T-helper 2 cell treated with Interferon-gamma antibody and Interleukin-4, amounts not matched to agents 5 μg/mL and 100 μg/mL, for 36 hours (primary cell): ENCODE measurements at regions not wholly inside any gene's neighbourhood (a gene's known extent, or its start where the extent isn't known, plus 50 kb on each side); places are given as distances from the start of the nearest gene placed in this dataset.
"Not testable (repeated sequence)": the region's sequence is repeated elsewhere in the genome, so short reads cannot be mapped to it uniquely, and the experiment has no call there.

Source experiments
- DNase-seq: peaks from one replicate; pipeline ENCODE4 v3.0.0; 2021; ENCODE audit warnings: low spot score
- H3K27ac Mint-ChIP-seq: one replicate; pipeline ENCODE4 v1.8.0; 2021; ENCODE audit warnings: mild to moderate bottlenecking, mixed read lengths
- H3K27me3 Mint-ChIP-seq: one replicate; pipeline ENCODE4 v1.8.0; 2021; ENCODE audit warnings: low read depth, mixed read lengths
- H3K36me3 Mint-ChIP-seq: one replicate; pipeline ENCODE4 v1.8.0; 2021; ENCODE audit warnings: low read depth, mixed read lengths
- H3K4me1 Mint-ChIP-seq: one replicate; pipeline ENCODE4 v1.8.0; 2021; ENCODE audit warnings: low read depth, mixed read lengths
- H3K4me3 Mint-ChIP-seq: one replicate; pipeline ENCODE4 v1.8.0; 2022; ENCODE audit warnings: mild to moderate bottlenecking, moderate library complexity, mixed read lengths
- H3K9me3 Mint-ChIP-seq: one replicate; pipeline ENCODE4 v1.8.0; 2021; ENCODE audit warnings: mixed read lengths

GRCh38 chr1:166605137-166605536 is 234.1 kb upstream of the POGK start:
- no peak overlapping the region for H3K4me3 Mint-ChIP-seq
- H3K27ac Mint-ChIP-seq = no peak overlapping the region
- H3K9me3 Mint-ChIP-seq = no peaks in the 10 kb centered on the region
- no peaks in the 10 kb centered on the region for H3K36me3 Mint-ChIP-seq
- H3K4me1 Mint-ChIP-seq = no peaks in the 10 kb centered on the region
- no peak for DNase-seq
- no peaks in the 10 kb centered on the region for H3K27me3 Mint-ChIP-seq

- Mint-ChIP-seq H3K4me1 (no peaks in the 10 kb centered on the region), H3K27me3 (no peaks in the 10 kb centered on the region), H3K4me3 (no peak overlapping the region), H3K36me3 (no peaks in the 10 kb centered on the region), H3K9me3 (no peaks in the 10 kb centered on the region), H3K27ac (no peak overlapping the region)
- DNase-seq = no peak
Measured at GRCh38 chr1:166612886-166613285, 226.4 kb upstream of the POGK start.

GRCh38 chr1:166616206-166616605 is 223.1 kb upstream of the POGK start:
- no peaks in the 10 kb centered on the region for H3K4me1 Mint-ChIP-seq
- H3K27me3 Mint-ChIP-seq = peaks cover 3% of the 10 kb centered on the region
- no peak for DNase-seq
- H3K27ac Mint-ChIP-seq = no peak overlapping the region
- no peaks in the 10 kb centered on the region for H3K9me3 Mint-ChIP-seq
- H3K36me3 Mint-ChIP-seq = no peaks in the 10 kb centered on the region
- H3K4me3 Mint-ChIP-seq = no peak overlapping the region

GRCh38 chr1:166626711-166627110 is 212.6 kb upstream of the POGK start:
- H3K36me3 Mint-ChIP-seq = no peaks in the 10 kb centered on the region
- H3K27ac Mint-ChIP-seq = no peak overlapping the region
- no peak for DNase-seq
- H3K27me3 Mint-ChIP-seq = no peaks in the 10 kb centered on the region
- H3K4me3 Mint-ChIP-seq = no peak overlapping the region
- H3K9me3 Mint-ChIP-seq = no peaks in the 10 kb centered on the region
- H3K4me1 Mint-ChIP-seq = no peaks in the 10 kb centered on the region

GRCh38 chr1:166627558-166627957 is 211.7 kb upstream of the POGK start:
- Mint-ChIP-seq H3K4me3 (no peak overlapping the region), H3K9me3 (no peaks in the 10 kb centered on the region), H3K4me1 (no peaks in the 10 kb centered on the region), H3K27ac (no peak overlapping the region), H3K36me3 (no peaks in the 10 kb centered on the region), H3K27me3 (no peaks in the 10 kb centered on the region)
- no peak for DNase-seq

- no peaks in the 10 kb centered on the region for H3K9me3 Mint-ChIP-seq
- no peaks in the 10 kb centered on the region for H3K4me1 Mint-ChIP-seq
- no peaks in the 10 kb centered on the region for H3K36me3 Mint-ChIP-seq
- no peaks in the 10 kb centered on the region for H3K27me3 Mint-ChIP-seq
- no peak overlapping the region for H3K4me3 Mint-ChIP-seq
- no peak for DNase-seq
- no peak overlapping the region for H3K27ac Mint-ChIP-seq
Measured at GRCh38 chr1:166628259-166628658, 211.0 kb upstream of the POGK start.

- DNase-seq = no peak
- Mint-ChIP-seq H3K36me3 (no peaks in the 10 kb centered on the region), H3K4me3 (no peak overlapping the region), H3K4me1 (no peaks in the 10 kb centered on the region), H3K9me3 (no peaks in the 10 kb centered on the region), H3K27ac (no peak overlapping the region), H3K27me3 (no peaks in the 10 kb centered on the region)
Measured at GRCh38 chr1:166629946-166630345, 209.3 kb upstream of the POGK start.

GRCh38 chr1:166630369-166630768 is 208.9 kb upstream of the POGK start:
- Mint-ChIP-seq H3K4me3 (no peak overlapping the region), H3K4me1 (no peaks in the 10 kb centered on the region), H3K9me3 (no peaks in the 10 kb centered on the region), H3K27ac (no peak overlapping the region), H3K27me3 (no peaks in the 10 kb centered on the region), H3K36me3 (no peaks in the 10 kb centered on the region)
- DNase-seq = no peak

GRCh38 chr1:166638137-166638536 is 201.1 kb upstream of the POGK start:
- H3K27me3 Mint-ChIP-seq = no peaks in the 10 kb centered on the region
- no peaks in the 10 kb centered on the region for H3K9me3 Mint-ChIP-seq
- H3K36me3 Mint-ChIP-seq = no peaks in the 10 kb centered on the region
- DNase-seq = no peak
- no peak overlapping the region for H3K4me3 Mint-ChIP-seq
- no peak overlapping the region for H3K27ac Mint-ChIP-seq
- no peaks in the 10 kb centered on the region for H3K4me1 Mint-ChIP-seq

- not testable (repeated sequence) for H3K4me3 Mint-ChIP-seq
Measured at GRCh38 chr1:166657228-166657627, 182.0 kb upstream of the POGK start.

GRCh38 chr1:166666790-166667189 is 172.5 kb upstream of the POGK start:
- H3K36me3 Mint-ChIP-seq, H3K27ac Mint-ChIP-seq, H3K9me3 Mint-ChIP-seq, H3K27me3 Mint-ChIP-seq, H3K4me1 Mint-ChIP-seq, H3K4me3 Mint-ChIP-seq, DNase-seq: not testable (repeated sequence)

More at GRCh38 chr1:166657228-166657627, 182.0 kb upstream of the POGK start:
- H3K36me3 Mint-ChIP-seq, H3K27ac Mint-ChIP-seq, H3K27me3 Mint-ChIP-seq, DNase-seq, H3K4me1 Mint-ChIP-seq, H3K9me3 Mint-ChIP-seq: not testable (repeated sequence)

GRCh38 chr1:166667600-166667999 is 171.7 kb upstream of the POGK start:
- H3K27me3 Mint-ChIP-seq, H3K9me3 Mint-ChIP-seq, DNase-seq, H3K4me3 Mint-ChIP-seq, H3K27ac Mint-ChIP-seq, H3K4me1 Mint-ChIP-seq, H3K36me3 Mint-ChIP-seq: not testable (repeated sequence)

- no peaks in the 10 kb centered on the region for H3K36me3 Mint-ChIP-seq
- H3K9me3 Mint-ChIP-seq = no peaks in the 10 kb centered on the region
- H3K27ac Mint-ChIP-seq = no peak overlapping the region
- peaks cover 6% of the 10 kb centered on the region for H3K4me1 Mint-ChIP-seq
- H3K4me3 Mint-ChIP-seq = no peak overlapping the region
- no peak for DNase-seq
- H3K27me3 Mint-ChIP-seq = no peaks in the 10 kb centered on the region
Measured at GRCh38 chr1:166671627-166672026, 167.6 kb upstream of the POGK start.

GRCh38 chr1:166673722-166674121 is 165.6 kb upstream of the POGK start:
- Mint-ChIP-seq H3K27me3 (no peaks in the 10 kb centered on the region), H3K4me1 (peaks cover 6% of the 10 kb centered on the region), H3K9me3 (no peaks in the 10 kb centered on the region), H3K36me3 (no peaks in the 10 kb centered on the region), H3K27ac (no peak overlapping the region), H3K4me3 (no peak overlapping the region)
- no peak for DNase-seq

- no peak overlapping the region for H3K27ac Mint-ChIP-seq
- no peaks in the 10 kb centered on the region for H3K27me3 Mint-ChIP-seq
- H3K36me3 Mint-ChIP-seq = no peaks in the 10 kb centered on the region
- no peak for DNase-seq
- H3K9me3 Mint-ChIP-seq = no peaks in the 10 kb centered on the region
- H3K4me1 Mint-ChIP-seq = peaks cover 6% of the 10 kb centered on the region
- no peak overlapping the region for H3K4me3 Mint-ChIP-seq
Measured at GRCh38 chr1:166675213-166675612, 164.1 kb upstream of the POGK start.
